ENCODE measurements at regions not wholly inside any gene's neighbourhood (a gene's known extent, or its start where the extent isn't known, plus 50 kb on each side); places are given as distances from the start of the nearest gene placed in this dataset.
"Not testable (repeated sequence)": the region's sequence is repeated elsewhere in the genome, so short reads cannot be mapped to it uniquely, and the experiment has no call there.

DNA sequence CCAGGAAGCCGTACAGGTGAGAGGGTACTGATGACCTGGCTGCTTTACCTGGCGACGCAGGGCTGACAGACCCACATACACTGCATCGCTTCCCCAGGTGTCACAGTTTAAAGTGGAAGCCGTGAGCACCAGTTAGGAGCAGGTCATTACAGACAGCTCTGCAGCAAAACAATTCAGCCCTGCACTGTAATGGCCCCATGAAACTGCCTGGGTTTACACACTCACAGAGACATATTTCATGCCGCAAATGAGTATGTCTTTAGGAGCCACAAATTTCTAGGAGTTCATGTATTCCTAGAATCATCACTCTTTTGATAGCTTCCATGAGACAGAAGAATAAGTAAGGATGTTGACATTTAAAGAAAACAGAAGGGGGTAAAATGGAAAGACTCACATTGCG is 723.1 kb downstream of the MATN1 start:
- no peak for DNase-seq (ENCODE audit: low spot score)
- in situ Hi-C loops (cut with HindIII; ENCODE audit: low sequenced_read_pairs) = no loop called here

DNA sequence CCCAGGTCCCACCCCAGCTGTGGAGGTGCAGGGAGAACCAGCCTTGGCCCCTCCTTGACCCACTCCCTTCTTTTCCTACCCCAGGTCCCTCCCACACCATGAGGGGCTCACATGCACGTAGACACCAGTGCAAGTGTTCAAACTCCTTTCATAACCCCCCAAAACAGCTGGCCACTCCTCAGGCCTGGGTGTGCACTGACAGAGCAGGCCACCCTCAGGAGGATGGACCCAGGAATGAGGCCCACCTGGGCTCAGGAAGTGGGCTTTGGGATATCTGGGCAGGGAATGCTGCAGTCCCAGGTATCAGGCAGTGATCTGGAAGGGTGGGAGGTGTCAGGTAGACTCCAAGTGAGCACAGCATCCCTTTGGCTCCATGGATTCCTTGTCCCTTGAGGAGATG is 723.8 kb downstream of the MATN1 start:
- DNase-seq (ENCODE audit: low spot score) = no peak
- in situ Hi-C loops (cut with HindIII; ENCODE audit: low sequenced_read_pairs) = no loop called here

DNA sequence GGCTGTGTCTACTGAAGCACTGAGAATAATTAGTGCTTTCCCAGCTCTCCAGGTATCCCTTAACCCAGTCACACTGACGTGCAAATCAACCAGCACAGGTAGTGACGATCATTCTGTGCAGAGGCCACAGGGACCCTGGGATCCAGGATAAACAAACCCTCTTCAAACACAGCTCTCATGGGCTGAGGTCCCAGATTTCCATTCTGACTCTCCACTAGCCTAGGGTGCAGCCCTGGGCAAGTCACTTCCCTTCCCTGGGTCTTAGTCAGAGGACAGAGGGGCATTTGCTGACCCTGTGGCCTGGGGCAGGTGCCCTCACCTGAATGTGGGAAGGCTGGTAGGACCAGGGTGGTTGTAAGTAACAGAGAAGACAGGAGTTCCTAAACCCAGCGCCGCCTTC is 724.7 kb downstream of the MATN1 start:
- in situ Hi-C loops (cut with HindIII; ENCODE audit: low sequenced_read_pairs) = no loop called here
- DNase-seq (ENCODE audit: low spot score) = no peak

DNA sequence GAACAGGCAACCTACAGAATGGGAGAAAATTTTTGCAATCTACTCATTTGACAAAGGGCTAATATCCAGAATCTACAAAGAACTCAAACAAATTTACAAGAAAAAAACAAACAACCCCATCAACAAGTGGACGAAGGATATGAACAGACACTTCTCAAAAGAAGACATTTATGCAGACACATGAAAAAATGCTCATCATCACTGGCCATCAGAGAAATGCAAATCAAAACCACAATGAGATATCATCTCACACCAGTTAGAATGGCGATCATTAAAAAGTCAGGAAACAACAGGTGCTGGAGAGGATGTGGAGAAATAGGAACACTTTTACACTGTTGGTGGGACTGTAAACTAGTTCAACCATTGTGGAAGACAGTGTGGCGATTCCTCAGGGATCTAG is 725.6 kb downstream of the MATN1 start:
- DNase-seq (ENCODE audit: low spot score) = not testable (repeated sequence)

DNA sequence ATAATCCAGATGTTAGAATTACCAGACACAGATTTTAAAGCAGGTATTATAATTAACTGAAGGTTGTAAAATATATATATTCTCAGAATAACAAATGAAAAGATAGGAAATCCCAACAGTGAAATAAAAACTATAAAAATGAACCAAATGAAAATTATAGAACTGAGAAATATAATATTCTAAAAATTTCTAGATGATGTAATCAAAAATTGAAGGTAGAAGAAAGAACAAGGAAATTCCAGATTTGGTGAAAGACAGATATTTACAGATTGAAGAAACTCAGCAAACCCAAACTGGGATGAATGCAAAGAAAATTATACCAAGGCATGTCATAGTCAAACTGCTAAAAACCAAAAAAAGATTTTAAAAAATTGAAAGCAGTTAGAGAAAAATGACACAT is 729.4 kb downstream of the MATN1 start:
- in situ Hi-C loops (cut with HindIII; ENCODE audit: low sequenced_read_pairs) = no loop called here
- DNase-seq (ENCODE audit: low spot score) = no peak

More for the DNA sequence above, 725.6 kb downstream of the MATN1 start:
- in situ Hi-C loops (cut with HindIII; ENCODE audit: low sequenced_read_pairs) = not testable (repeated sequence)

DNA sequence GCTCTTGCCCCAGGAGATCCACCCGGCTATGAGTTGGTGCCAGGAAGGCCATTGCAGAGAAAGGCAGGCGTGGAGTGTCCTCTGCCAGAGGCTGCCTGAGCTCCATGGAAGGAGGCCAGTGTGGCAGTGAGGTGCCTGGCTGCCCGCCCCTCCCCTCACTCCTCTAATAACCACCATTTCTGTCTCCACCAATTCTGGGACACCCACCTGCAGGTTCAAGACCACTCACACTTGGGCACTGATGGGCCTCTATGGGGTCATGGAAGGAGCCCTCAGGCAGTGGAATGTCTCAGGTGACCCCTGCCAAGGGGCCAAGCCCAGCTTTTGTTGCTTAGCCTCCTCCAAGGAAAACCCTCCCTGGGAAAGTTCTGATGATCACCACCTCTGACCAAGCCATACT is 731.6 kb downstream of the MATN1 start:
- no peak for DNase-seq (ENCODE audit: low spot score)
- in situ Hi-C loops (cut with HindIII; ENCODE audit: low sequenced_read_pairs) = no loop called here

DNA sequence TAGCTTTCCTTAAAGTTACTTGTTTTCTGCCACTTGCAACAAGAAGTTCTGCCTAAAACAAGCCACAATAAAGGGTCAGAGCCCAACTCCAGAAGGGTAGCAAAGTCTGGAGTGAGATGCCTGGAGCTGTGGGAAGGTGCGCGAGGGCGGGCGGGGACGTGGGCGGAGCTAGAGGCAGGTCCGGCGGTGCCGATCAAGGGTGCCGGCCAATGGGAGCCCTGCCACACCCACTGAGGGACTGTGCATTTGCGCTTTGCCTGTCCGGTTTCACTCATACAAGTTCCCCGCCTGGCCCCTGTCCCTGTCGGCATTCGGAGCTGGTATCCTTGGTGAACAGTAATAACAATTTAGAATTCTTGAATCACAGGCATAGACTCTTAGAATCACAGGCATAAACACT is 732.4 kb downstream of the MATN1 start:
- no peak for DNase-seq (ENCODE audit: low spot score)
- in situ Hi-C loops (cut with HindIII; ENCODE audit: low sequenced_read_pairs) = no loop called here

DNA sequence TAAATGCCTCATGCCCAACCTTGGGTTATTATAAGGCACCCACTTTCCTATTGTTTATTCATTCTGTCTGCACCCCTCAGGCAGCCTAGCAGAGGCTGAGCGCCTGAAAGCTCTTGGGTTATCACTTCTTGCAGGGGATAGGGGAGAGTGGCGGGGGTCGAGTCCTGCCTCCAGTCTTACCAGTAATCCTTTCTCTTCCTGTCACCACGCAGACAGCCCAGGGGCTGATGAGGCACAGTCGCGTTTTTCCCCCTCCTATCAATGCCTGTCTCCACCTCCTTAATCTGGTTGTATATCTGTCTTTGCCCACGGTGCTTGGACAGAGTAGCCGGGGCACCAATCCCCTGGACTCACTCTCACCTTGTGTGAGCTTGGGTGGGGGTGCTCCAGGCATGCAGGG is 733.1 kb downstream of the MATN1 start:
- DNase-seq (ENCODE audit: low spot score) = no peak

DNA sequence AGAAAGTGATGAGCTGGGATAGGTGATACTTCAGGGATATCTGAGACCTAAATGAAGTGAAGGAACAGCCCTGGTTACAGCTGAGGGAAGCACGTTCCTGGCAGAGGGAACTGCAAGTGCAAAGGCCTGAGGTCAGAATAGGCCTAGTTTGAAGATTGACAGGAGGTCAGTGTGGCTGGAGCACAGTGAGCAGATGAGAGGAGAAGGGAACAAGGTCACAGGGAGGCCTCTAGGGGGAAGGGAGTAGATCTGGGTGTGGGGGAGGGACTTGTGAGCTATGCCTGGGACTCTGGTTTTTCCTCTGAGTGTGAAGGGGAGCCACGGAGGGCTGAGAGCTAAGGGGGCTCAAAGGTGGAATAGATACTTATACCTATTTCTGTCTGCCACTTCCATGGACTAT is 736.4 kb downstream of the MATN1 start:
- in situ Hi-C loops (cut with HindIII; ENCODE audit: low sequenced_read_pairs) = no loop called here
- DNase-seq (ENCODE audit: low spot score) = no peak

More for the DNA sequence above, 733.1 kb downstream of the MATN1 start:
- in situ Hi-C loops (cut with HindIII; ENCODE audit: low sequenced_read_pairs) = no loop called here

DNA sequence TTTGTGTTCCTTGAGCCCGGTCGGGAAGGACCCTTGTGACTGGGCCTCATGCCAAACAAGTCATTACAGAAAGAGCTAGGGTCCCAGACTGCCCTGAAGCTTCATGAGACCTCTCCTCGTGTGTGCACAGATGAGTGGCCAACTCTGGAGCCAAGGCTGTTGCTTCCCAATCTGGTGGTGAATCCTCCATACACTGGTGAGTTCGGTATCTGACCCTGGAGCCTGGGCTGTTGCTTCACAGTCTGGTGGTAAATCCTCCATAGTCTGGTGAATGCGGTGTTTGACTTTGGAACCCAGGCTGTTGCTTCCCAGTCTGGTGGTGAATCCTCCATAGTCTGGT is 737.8 kb downstream of the MATN1 start:
- in situ Hi-C loops (cut with HindIII; ENCODE audit: low sequenced_read_pairs) = no loop called here
- no peak for DNase-seq (ENCODE audit: low spot score)

DNA sequence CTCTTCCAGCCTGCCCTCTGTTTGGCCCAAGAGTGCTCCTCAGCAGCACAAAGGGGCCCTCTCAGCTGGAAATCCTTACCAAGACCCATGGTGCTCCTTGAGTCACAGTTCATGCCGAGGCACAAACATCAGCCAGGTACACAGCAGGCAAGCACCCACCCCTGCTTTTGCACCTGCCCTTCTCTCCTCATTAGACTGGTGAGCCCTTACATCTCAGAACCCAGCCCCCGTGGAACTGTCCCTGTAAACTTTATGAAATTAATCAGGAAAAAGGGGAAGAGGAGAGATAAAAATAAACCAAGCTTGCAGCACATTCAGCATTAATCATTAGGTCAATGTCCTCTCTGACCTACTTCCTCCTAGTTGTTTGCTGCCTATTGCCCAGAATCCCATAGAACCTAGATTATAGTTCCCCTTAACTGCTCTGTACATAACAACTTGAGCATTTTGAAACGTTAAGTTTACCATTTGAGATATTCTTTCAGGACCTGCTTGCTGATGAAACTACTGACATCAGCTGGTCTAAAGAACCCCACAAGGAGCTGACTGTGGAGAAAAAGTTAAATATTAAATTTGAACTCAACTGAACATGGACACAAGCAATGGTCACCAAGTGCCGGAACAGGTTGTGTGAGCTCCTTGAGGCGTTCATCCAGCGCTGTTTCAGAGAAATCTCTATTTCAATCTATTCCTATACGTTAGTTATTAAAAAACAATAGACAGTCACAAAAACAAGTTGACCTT is 738.4 kb downstream of the MATN1 start:
- in situ Hi-C loops (cut with HindIII; ENCODE audit: low sequenced_read_pairs) = no loop called here
- no peak for DNase-seq (ENCODE audit: low spot score)

DNA sequence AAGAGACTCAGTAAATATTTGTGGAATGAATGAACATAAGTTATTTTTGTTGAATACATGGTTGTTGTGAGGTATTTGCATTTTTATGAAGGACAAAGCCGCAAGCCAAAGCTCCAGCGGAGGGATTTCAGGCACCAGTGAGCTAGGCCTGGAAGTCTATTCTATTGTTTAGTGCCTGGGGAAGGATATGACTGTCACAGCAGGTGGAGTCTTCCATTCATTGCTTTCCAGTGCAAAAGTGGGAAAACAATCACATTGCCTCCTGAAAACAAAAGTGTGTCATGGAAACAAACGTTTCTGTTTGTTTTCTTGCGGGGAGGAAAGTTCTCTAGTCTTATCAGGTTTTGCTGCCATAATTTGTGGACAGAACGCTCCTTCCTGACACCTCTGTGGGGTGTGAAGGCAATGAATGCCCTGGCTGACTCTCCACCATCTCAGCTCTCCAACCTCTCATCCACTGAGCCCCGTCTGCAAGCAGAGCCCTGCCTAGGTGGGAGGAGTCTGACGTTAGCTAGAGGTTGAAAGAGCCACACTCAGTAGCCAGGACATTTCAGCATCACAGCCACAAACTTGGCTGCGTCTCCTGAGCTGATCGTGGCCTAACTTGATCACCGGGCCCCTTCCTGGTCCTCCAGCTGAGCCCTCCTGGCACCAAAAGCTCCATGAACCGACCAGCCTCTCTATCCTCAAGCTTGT is 739.1 kb downstream of the MATN1 start:
- in situ Hi-C loops (cut with HindIII; ENCODE audit: low sequenced_read_pairs) = no loop called here
- DNase-seq (ENCODE audit: low spot score) = no peak

DNA sequence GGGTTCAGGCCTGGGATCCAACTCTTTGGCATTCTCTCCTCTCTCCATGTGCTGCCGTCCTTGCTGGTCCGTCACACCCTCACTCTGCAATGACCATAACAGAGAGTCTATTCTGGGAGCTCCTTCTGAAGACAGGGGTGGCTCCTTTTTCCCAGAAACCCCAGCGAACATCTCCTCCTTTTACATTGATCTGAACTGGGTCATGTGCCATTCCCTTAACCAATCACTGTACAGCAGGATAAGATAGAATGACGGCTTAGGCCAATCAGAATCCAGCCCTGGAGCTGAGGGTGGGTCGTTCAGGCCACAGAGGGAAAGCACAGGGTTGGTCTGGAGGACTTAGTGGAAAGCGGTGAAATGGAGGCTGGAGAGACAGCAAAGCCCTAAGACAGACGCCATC is 740.1 kb downstream of the MATN1 start:
- DNase-seq (ENCODE audit: low spot score) = no peak
- in situ Hi-C loops (cut with HindIII; ENCODE audit: low sequenced_read_pairs) = no loop called here

DNA sequence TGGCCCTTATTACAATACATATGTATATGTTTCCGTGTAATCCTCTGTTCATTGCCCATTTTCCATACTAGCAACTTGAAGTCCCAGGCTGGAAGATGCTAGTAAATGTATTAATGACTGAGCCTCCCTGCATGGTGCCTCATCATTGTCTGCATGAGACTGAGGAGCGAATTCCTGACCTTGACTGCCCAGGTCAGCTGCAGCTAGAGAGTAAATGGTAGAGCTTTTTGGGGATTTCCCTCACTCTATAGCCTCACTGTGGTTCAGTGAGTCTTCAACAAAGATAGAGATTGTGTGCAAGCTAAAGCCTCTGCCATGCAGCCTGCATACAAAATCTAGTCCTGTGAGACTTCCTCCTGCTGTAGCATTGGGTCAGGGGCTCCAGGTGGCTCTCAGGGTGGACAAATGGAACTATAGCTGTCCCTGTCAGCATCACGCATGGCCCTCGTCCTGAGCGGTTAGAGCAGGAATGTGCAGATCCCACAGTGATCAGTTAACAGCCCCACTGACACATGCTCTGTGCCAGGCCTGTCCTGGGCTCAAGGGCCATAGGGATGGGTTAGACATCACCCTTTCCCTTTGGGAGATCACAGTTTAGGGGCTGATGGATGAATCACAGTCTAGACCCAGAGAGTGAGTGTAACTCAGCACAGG is 741.7 kb downstream of the MATN1 start:
- in situ Hi-C loops (cut with HindIII; ENCODE audit: low sequenced_read_pairs) = no loop called here

DNA sequence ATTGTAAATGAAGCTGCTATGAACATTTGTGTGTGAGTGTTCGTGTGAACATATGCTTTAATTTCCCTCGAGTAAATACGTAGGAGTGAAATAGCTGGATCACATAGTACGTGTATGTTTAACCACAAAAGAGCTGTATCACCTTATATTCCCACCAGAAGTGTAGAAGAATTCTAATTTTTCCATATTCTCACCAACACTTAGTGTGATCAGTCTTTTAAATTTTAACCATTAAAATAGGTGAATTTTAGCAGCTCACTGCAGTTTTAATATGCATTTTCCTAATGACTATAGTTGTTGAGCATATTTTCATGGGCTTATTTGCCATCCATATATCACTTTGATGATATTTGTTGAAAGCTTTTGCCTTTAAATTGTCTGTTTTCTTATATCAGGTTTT is 741.2 kb downstream of the PTPRU start:
- DNase-seq (ENCODE audit: low spot score) = no peak
- in situ Hi-C loops (cut with HindIII; ENCODE audit: low sequenced_read_pairs) = no loop called here

More for the DNA sequence above, 741.7 kb downstream of the MATN1 start:
- no peak for DNase-seq (ENCODE audit: low spot score)

DNA sequence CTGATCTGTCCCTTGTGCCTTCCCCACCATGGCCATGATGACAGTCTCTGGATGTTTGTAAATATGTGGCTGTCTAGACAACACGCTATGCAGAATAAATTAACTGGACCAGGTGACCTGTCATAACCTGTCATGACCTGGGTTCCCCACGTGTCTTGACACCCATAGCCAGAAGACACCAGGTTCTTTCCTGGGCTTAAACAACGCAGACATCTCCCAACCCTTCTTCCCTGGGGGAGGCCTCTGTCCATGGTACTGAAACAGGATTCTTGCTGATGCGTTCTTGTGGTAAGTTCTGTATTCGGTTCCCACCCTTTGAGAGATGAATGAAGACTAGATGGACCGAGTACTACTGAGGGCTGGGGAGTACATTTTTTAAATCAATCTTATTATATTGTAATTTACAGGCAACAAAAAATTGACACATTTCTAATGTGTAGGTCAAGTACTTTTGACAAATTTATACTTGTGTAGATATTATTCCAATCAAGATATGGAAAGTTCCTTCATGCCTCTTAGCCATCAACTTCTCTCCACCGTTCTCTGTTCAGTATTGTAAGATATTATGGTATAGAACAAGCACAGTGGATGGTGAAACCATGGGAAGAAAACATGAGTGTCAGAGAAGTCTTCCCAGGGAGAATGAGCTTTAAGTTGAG is 738.8 kb downstream of the PTPRU start:
- no peak for DNase-seq (ENCODE audit: low spot score)
- in situ Hi-C loops (cut with HindIII; ENCODE audit: low sequenced_read_pairs) = no loop called here

DNA sequence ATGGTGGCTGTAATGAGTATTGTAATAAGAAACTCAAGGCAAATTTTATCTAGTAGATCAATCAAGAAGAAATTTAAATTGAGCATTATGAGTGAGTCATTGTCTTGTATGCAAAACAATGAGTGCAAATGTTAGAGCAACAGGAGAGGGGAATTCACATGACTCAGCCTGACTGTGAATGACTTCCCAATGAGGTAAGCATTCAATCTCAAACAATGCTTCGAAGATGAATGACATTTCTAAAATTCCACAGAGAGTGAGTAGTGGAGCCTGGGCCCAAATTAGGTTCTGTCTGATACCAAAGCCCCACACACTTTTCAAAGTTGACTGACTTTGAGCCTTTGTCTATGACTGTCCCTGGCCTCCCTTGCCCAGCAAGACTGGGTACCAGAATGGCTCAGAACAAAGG is 738.0 kb downstream of the PTPRU start:
- in situ Hi-C loops (cut with HindIII; ENCODE audit: low sequenced_read_pairs) = no loop called here
- DNase-seq (ENCODE audit: low spot score) = no peak

DNA sequence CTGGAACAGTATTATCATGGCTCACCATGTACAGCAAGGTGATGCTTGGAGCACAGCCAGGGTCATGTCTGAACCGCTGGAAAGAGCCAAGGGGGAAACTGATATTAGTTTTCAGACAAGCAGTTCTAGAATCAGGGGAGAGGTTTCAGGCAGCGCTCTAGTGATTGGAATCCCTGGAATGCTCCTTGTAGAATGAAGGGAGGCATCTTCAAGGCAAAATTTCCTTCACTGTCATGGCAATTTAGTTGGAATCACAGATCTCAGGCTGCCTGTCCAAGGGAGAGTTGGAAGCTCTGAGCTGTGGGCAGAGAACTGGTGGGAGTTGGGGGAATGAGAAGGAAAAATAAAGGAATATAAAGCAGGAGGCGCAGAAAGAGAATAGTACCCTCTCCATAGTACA is 737.1 kb downstream of the PTPRU start:
- no peak for DNase-seq (ENCODE audit: low spot score)
- in situ Hi-C loops (cut with HindIII; ENCODE audit: low sequenced_read_pairs) = no loop called here

DNA sequence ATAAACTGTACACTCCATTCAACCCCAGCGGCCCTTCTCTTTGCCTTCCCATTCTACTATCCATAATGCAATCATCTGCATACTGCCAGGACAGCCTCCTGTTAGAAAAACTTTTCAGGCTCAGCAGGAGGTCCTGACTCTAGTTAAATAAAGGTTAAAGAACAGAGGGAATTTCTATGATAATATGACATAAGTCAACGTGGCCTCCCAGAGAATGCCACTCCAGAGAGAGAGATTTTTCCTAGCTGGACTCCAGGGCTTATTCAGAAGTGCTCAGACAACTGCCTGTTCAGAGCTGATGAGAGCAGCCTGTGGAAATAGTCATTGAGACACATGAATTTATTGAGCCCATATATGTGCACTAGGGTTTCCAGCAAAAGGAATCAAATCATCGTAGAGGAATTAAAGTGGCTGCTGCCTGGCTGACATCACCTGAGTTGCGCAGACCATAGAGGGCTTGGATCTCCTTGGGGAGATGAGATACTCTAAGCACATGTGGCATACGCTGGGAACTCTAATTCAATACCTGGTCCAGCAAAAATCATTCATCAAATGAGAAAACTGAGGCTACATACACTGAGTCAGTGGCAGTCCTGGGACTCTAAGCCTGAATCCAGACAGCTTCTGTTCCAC is 736.2 kb downstream of the PTPRU start:
- DNase-seq (ENCODE audit: low spot score) = no peak
- in situ Hi-C loops (cut with HindIII; ENCODE audit: low sequenced_read_pairs) = no loop called here

DNA sequence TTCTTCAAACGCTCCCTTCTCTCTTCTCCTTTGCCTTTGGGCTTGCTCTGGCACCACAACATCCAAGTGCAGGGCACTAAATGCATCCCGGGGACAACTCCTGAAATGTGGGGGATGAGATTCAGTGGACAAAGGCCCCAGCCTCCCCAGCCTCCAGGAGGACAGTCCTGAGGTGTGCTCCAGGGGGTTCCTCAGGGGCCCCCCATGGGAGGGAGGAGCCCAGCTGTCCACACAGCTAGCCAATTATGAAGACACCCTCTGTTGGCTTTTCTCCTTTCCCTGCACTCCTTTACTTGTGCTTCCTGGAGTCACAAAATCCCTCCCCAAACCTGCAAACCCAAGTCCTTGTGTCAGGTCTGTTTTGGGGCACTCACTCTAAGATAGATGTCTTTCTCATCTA is 735.4 kb downstream of the PTPRU start:
- in situ Hi-C loops (cut with HindIII; ENCODE audit: low sequenced_read_pairs) = no loop called here
- DNase-seq (ENCODE audit: low spot score) = no peak
